Stimulated activated CD8-positive, alpha-beta memory T cell treated with anti-CD3 and anti-CD28 coated beads, Interleukin-7, amount 100 ng/mL, for 1 hour (primary cell): ENCODE measurements at regions not wholly inside any gene's neighbourhood (a gene's known extent, or its start where the extent isn't known, plus 50 kb on each side); places are given as distances from the start of the nearest gene placed in this dataset.

Source experiments
- DNase-seq, 2 donors: peaks; one replicate each; pipeline ENCODE4 v3.0.0-alpha.2; 2020; ENCODE audit warnings: low read depth in 2 of 2

- DNase-seq: no peak
Measured at GRCh38 chr2:120785228-120785966, 49.7 kb downstream of the GLI2 start.

DNA sequence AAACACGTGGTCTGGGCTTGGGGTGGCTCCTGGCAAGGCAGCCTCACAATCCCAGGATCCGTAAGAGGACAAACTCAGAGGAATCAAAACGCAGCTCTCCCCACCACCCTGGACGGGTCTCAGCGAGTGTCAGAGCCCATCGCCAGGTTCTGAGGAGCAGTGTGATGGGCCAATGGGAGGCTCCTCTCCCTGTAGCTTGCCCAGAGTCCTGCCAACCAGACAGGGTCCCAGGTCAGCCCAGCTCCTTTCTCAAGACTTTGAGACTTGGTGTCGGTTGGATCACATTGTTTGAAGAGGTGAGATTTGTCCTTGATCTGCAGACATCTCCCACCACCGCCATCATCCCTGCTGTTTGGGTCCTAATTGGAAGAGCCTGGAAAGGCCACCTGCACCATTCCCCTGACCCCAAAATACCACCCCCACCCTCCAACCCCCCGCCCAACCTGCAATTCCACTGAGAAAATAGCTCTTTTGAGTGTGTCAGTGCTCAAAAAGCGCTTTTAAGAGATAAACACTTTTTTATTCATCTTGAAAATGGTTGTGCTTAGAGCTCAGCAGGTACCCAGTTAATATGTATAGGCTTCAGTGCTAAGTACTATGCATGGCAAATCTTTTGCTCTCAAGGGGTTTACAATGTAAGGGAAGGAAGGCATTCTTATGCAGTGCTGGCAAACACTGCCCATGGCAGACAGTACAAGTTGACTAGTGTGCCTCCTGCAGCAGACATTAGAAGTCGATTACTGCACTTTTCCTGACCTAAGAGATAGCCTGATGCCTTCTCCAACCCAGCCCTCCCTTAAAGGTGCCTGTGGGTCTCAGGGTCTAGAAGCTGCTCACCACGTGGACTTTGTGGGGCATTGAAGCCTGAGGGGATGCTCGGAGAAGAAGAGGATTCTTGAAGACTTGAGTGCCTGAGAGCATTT is 50.6 kb downstream of the GLI2 start:
- DNase-seq: no peak

DNA sequence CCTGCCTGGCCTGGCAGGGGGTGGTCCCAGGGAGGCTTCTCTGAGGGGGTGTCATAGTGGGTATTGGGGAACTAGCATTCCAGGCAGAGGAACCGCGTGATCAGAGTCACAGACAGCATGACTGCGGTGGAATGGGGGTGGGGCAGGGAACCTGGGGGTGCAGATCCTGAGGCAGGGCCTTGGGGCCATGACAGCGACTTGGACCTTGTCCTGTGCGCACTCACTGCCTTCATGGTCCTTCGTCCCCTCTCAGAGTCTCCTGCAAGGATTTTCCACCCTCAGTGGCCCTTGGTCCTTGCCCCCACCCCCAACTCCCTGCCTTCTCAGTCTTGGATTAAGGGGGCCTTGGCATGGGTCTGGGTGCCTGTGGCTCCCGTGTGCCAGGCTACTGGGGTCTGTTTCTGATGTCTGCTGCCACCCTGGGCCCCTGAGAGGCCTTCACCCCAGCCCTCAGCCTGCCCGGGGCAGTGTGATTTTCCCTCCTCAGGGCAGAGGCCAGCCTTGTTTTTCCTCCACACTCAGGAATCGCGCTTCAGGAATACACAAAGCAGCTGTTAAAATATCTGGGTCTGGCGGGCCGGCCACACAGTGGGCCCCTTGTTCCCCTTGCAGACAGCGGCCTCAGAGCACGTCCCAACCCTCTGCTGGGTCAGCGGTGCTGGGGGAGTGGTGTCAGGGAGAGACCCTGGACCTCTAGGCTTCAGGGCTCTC is 51.6 kb downstream of the GLI2 start:
- no peak for DNase-seq

DNA sequence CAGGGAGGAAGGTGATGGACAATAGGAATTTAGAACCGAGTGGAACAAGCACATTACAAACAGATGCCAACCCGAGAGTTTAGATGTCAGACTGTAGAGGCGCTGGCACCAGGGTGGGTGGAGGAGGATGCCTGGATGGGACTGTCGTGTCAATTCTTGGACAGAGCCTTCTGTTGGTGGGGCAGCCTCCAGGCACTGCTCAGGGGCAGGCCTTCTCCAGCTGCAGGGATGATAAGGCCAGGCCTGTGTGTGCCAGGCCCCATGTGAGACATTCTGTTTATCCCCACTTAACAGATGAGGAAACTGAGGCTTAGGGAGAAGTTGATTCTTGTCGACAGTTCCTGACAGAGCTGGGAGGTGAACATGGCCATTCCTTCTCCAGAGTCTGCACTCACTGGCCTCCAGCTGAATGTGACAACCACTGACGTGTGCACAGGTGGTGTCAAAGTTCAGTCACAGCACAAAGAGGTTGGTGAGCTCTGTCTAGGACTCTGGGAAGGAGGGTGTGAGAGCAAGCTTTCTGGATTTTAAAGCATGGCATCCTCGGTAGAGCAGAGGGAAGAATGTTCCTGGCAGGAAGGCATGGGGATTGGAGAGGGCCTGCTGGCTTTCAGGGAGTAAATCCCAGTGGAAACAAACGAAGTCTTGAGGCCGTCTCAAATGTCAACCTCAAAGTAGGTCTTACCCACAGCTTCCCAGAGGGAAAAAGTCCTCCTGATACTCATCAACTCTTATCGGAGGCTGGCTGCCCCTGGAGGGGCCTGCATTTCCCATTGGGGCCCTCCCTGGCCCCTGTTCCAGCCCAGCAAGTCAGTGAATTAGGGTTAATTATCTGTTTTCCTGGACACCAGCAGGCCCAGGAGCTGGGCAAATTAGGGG is 52.4 kb downstream of the GLI2 start:
- DNase-seq: no peak

- DNase-seq: no peak
Measured at GRCh38 chr2:120791243-120791961, 55.7 kb downstream of the GLI2 start.

- no peak for DNase-seq
Measured at GRCh38 chr2:120791962-120792297, 56.3 kb downstream of the GLI2 start.

DNA sequence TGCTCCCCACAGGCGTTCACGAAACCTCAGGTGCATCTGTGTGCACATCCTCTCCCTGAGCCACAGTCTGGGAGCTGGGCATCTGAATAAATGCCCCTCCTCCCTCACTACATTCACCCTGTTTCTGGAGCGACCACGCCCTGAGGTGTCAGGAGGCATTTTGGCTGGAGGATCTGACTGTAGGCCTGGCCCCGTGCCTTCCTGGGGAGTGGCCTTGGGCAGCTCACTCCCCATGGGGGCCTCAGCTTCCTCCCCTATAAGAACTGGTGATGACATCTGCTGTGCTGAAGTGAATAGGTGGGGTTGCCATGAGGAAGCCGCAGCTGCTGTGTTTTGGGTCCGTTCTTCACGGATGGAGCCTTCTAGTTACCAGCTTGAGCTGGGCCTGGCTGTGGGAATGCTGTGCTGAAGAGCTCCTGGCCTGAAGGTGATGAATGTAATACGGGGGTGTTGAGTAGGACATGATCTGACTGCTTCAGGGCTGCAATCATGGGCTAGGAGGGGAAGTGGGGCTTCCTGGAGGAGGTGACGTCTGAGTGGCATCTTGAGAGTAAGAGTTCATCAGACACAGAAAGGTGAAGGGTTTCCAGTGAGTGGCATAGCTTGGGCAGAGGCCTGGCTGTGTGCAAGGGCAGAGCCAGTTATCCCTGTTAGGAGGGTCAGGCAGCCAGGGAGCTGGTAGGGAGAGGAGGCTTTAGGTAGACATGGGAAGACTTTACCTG is 58.2 kb downstream of the GLI2 start:
- DNase-seq: no peak

GRCh38 chr2:120794716-120795115 is 59.0 kb downstream of the GLI2 start:
- no peak for DNase-seq

DNA sequence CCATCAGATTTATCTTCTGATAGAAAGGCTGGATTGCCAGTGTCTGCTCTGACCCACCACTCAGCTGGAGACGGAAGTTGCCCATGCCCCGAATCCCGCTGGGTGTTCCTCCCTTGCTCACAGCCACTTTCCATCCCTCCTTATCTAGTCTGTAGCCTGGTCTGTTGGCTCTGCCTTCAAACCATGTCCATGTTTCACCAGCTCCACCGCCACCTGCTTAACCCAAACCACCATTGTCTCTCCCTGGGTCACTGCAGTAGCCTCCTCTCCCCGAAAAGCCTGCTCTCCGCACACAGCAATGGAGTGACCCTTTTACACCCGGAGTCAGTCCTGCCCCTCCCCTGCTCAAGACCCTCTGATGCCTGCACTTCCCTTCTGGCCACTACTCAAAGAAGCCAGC is 60.4 kb downstream of the GLI2 start:
- DNase-seq: no peak

- no peak for DNase-seq
Measured at GRCh38 chr2:120797421-120798221, 62.0 kb downstream of the GLI2 start.

- DNase-seq: no peak
Measured at GRCh38 chr2:120798567-120799247, 63.0 kb downstream of the GLI2 start.

DNA sequence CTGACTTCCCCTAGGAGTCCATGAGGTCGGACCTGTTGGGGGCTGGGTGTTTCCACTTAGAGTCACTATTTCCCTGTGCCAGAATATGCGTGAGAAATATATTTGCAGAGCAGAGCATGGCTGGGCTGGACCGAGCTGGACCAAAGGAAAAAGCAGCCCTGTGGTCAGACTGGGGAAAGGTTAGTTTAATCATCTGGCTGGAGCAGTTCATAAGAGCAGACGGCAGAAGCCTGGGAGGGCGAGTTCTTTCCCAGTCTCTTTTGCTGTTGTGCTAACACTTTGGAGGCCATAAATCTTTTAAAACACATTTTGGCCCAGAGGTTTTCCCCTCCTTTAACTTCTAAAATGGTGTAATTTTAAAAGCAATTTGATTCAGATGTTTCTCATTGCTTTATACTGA is 66.5 kb downstream of the GLI2 start:
- DNase-seq: no peak

GRCh38 chr2:120802867-120803484 is 67.3 kb downstream of the GLI2 start:
- no peak for DNase-seq

- DNase-seq: no peak
Measured at GRCh38 chr2:120803764-120804335, 68.2 kb downstream of the GLI2 start.

DNA sequence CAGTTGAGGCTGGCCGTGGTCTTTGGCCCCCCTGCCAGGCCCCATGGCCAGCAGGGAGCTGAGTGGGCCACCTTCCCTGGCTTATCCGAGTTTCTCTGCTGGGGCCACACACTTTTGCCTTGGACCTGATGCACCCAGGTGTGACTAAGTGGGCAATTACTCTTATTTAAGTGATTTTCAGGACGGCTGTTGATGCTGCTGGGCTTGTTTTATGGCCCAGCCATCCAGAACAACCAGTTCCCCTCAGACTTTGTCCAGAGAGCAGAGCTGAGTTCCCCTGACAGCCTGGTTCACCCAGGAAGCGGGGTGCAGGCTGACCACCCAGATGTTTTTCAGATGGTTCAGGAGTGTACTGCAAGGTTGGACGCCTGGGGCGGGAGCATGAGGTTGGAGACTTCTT is 68.8 kb downstream of the GLI2 start:
- DNase-seq: no peak

- no peak for DNase-seq
Measured at GRCh38 chr2:120805011-120805410, 69.3 kb downstream of the GLI2 start.

GRCh38 chr2:120805602-120806001 is 69.9 kb downstream of the GLI2 start:
- DNase-seq: no peak

DNA sequence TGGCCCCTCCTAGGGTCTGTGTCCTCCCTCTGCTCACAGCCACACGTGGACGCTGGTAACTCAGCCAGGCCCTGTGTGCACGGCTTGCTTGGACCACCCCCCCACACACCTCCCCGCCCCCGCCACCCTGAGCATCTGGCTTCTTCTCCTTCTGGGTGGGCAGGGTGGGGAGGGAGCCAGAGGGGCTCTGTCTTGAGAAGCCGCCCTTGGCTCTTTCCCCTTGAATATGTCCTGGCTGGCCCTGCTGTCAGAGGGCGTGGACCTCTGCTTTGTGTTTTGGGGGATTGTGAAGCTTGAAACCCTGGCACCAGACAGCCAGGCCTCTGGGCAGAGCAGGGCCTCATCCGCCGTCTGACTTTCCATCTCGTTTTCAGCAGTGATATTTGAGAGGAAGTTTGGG is 72.1 kb downstream of the GLI2 start:
- DNase-seq: no peak
